ENCODE measurements at regions not wholly inside any gene's neighbourhood (a gene's known extent, or its start where the extent isn't known, plus 50 kb on each side); places are given as distances from the start of the nearest gene placed in this dataset.

DNA sequence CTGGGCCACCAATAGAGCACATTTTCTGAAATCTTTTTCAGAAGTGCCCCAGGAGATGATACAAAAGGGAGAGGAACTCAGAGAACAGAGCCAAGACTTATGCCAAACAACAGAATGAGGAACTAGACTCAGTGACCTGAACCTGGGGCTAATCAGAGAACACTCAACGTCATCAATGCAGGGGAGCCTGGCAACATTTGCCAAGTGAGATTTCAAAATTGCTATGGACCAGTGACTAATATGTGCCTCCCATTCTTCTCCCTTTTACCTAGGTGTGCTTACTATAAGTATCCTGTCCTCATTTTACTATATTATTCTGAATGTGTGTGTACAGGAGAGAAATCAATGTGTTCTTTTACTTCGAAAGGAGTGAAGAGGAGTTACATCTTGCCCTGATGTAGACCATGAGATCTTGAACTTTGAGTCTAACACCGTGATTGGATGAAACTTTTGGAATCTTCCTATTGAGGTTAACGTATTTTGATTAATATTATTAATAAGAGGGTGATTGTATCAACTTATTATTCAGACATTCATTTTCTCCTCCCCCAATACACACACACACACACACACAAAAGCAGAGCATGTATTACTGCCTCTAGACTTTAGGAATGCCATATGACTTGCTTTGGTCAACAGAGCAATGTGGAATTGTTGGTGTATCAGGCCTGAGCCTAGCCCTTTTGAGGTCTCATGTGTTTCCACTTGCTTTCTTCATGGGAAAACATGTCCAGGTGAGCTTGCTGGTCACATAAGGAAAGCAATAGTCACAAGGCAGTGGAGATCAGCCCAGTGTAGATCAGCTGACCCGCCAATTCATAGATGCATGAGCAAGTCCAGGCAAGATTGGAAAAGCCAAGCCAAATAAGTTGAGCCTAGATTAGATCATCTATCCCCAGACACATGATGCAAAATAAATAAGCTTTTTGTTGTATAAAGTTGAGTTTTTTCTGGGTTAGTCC is 80.3 kb upstream of the ETS2 start:
- no peak for TF ChIP-seq CTCF (IDR thresholded peaks at IDR 0.05; ENCODE audit: unreplicated experiment)
- CTCF ChIA-PET: no interaction called here
- Mint-ChIP-seq H3K4me3 (ENCODE audit: low read depth, unreplicated experiment) (no peak overlapping the region), H3K27ac (ENCODE audit: unreplicated experiment) (no peak overlapping the region), H3K9me3 (ENCODE audit: low read depth, unreplicated experiment) (peaks cover 13% of the 10 kb centered on the region), H3K27me3 (ENCODE audit: unreplicated experiment) (peaks cover 21% of the 10 kb centered on the region), H3K4me1 (ENCODE audit: low read depth, unreplicated experiment) (no peaks in the 10 kb centered on the region), H3K36me3 (ENCODE audit: insufficient read depth, unreplicated experiment) (no peaks in the 10 kb centered on the region)
- DNase-seq: no peak
- intact Hi-C loops (cut with micrococcal nuclease; ENCODE audit: unreplicated experiment): no loop called here
- no TSS peak for BruUV-seq (replicated peaks)

DNA sequence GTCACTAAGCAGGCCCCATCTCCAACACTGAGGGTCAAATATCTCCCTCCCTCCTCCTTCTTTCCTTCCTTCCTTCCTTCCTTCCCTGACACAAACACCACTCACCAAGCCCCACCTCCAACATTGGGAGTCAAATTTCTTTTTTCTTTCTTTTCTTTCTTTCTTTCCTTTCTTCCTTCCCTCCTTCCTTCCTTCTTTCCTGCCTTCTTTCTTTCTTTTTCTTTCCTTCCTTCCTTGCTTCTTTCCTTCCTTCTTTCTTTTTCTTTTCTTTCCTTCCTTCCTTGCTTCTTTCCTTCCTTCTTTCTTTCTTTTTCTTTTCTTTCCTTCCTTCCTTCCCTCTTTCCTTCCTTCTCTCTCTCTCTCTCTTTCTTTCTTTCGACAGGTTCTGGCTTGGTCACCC is 79.2 kb upstream of the ETS2 start:
- DNase-seq: no peak
- Mint-ChIP-seq H3K27me3 (ENCODE audit: unreplicated experiment) (peaks cover 21% of the 10 kb centered on the region), H3K36me3 (ENCODE audit: insufficient read depth, unreplicated experiment) (no peaks in the 10 kb centered on the region), H3K4me1 (ENCODE audit: low read depth, unreplicated experiment) (no peaks in the 10 kb centered on the region), H3K27ac (ENCODE audit: unreplicated experiment) (no peak overlapping the region), H3K4me3 (ENCODE audit: low read depth, unreplicated experiment) (no peak overlapping the region), H3K9me3 (ENCODE audit: low read depth, unreplicated experiment) (peaks cover 13% of the 10 kb centered on the region)
- intact Hi-C loops (cut with micrococcal nuclease; ENCODE audit: unreplicated experiment): no loop called here
- CTCF ChIA-PET: no interaction called here
- no peak for TF ChIP-seq CTCF (IDR thresholded peaks at IDR 0.05; ENCODE audit: unreplicated experiment)
- BruUV-seq (replicated peaks): no TSS peak

- CTCF ChIA-PET: no interaction called here
- TF ChIP-seq CTCF (IDR thresholded peaks at IDR 0.05; ENCODE audit: unreplicated experiment): no peak
- peaks cover 13% of the 10 kb centered on the region for H3K9me3 Mint-ChIP-seq (ENCODE audit: low read depth, unreplicated experiment)
- no peak overlapping the region for H3K4me3 Mint-ChIP-seq (ENCODE audit: low read depth, unreplicated experiment)
- no peak overlapping the region for H3K27ac Mint-ChIP-seq (ENCODE audit: unreplicated experiment)
- no peaks in the 10 kb centered on the region for H3K36me3 Mint-ChIP-seq (ENCODE audit: insufficient read depth, unreplicated experiment)
- peaks cover 21% of the 10 kb centered on the region for H3K27me3 Mint-ChIP-seq (ENCODE audit: unreplicated experiment)
- intact Hi-C loops (cut with micrococcal nuclease; ENCODE audit: unreplicated experiment): no loop called here
- H3K4me1 Mint-ChIP-seq (ENCODE audit: low read depth, unreplicated experiment): peaks cover 6% of the 10 kb centered on the region
- no peak for DNase-seq
- BruUV-seq (replicated peaks): no TSS peak
These were observed 76.4 kb upstream of the ETS2 start for GRCh38 chr21:38729291-38729690.

- H3K27ac Mint-ChIP-seq (ENCODE audit: unreplicated experiment): no peak overlapping the region
- peaks cover 21% of the 10 kb centered on the region for H3K27me3 Mint-ChIP-seq (ENCODE audit: unreplicated experiment)
- intact Hi-C loops (cut with micrococcal nuclease; ENCODE audit: unreplicated experiment): loop anchor here (5.0 kb wide), 1 partner anchor 407 kb away; no protein-coding TSS in a partner anchor
- no peak overlapping the region for H3K4me3 Mint-ChIP-seq (ENCODE audit: low read depth, unreplicated experiment)
- BruUV-seq (replicated peaks): no TSS peak
- H3K9me3 Mint-ChIP-seq (ENCODE audit: low read depth, unreplicated experiment): peaks cover 10% of the 10 kb centered on the region
- CTCF ChIA-PET: no interaction called here
- no peaks in the 10 kb centered on the region for H3K36me3 Mint-ChIP-seq (ENCODE audit: insufficient read depth, unreplicated experiment)
- DNase-seq: no peak
- no peak for TF ChIP-seq CTCF (IDR thresholded peaks at IDR 0.05; ENCODE audit: unreplicated experiment)
- H3K4me1 Mint-ChIP-seq (ENCODE audit: low read depth, unreplicated experiment): peaks cover 8% of the 10 kb centered on the region
These were observed 75.9 kb upstream of the ETS2 start for GRCh38 chr21:38729754-38730379.

Data from Calu3 (cell line).